ENCODE measurements at regions not wholly inside any gene's neighbourhood (a gene's known extent, or its start where the extent isn't known, plus 50 kb on each side); places are given as distances from the start of the nearest gene placed in this dataset.

DNA sequence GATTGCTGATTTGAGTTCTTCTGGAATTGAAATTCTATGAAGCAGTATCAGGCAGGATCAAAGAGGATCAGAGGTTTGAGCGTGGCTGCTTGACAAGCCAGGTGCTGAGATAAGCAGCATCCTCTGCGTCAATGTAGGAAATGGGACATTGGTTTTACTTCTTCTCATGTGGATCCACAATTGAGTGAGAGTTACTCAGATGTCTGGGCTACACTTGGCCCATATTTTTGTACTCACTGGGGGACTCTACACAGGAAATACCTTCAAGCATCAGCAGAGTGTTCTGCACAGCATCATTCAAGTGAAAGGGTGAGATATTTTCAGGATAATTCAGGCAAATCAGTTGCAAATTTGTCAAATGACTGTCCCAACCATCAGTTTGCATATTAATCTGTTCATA is 613.9 kb upstream of the ARID1B start:
- peak; percentile 62 for DNase-seq (ENCODE audit: low spot score)
- H3K9me3 ChIP-seq (ENCODE audit: low read length), result no peaks in the 10 kb centered on the region
- H3K36me3 ChIP-seq (ENCODE audit: insufficient read depth, low read length), result no peaks in the 10 kb centered on the region; the same call in 1 of the 2 replicates
- intact Hi-C loops (cut with micrococcal nuclease; ENCODE audit: unreplicated experiment), result no loop called here
- ChIA-PET POLR2A (interaction anchor here (0.7 to 1.0 kb wide), 2 partner anchors 13 to 1091 kb away, joined by 3 to 5 read pairs; no protein-coding TSS in a partner anchor), CTCF (ENCODE audit: unreplicated experiment) (no interaction called here)
- BruUV-seq (replicated peaks), result no TSS peak
- H3K9me2 ChIP-seq (ENCODE audit: insufficient read depth, low read length), result no peaks in the 10 kb centered on the region
- no peaks in the 10 kb centered on the region for H4K20me1 ChIP-seq (ENCODE audit: insufficient read depth, low read length)
- H3K79me2 ChIP-seq (ENCODE audit: insufficient read depth, low read depth, low read length), result no peaks in the 10 kb centered on the region
- no peak overlapping the region for H2AFZ ChIP-seq (ENCODE audit: low read length)
- H3K27ac ChIP-seq (ENCODE audit: low read depth, low read length, poor library complexity, severe bottlenecking), result no peak overlapping the region
- TF ChIP-seq CTCF (conservative IDR thresholded peaks at IDR 0.05; ENCODE audit: low read length) (no peak), EZH2phosphoT487 (IDR thresholded peaks at IDR 0.05; ENCODE audit: borderline replicate concordance, low read depth, low read length) (no peak)
- H3K4me1 ChIP-seq (ENCODE audit: insufficient read depth, low read length, poor library complexity, severe bottlenecking), result peaks cover 13% of the 10 kb centered on the region
- no peak overlapping the region for H3K4me3 ChIP-seq (ENCODE audit: low read depth, low read length, poor library complexity, severe bottlenecking)
- H3K4me2 ChIP-seq (ENCODE audit: low read length), result peak overlapping the region; percentile 27; the same call in 1 of the 2 replicates

DNA sequence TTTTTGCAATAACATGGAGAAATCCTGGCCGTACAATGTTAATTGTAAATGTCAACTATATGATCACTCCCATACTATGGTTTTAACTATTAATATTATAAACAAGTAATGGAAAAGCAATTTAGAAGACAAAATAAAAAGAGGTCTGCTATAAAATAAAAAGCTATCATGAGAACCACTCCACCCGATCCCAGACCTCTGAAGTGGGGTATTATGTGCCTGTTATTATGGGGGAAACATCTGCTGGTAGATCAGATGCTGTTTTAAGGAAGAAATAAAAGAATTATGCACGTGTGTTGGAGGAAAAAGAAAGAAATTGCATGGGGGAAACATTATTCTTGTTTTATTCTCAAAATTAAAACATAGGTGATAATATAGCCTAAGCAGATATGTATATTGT is 615.7 kb upstream of the ARID1B start:
- POLR2A ChIA-PET, result interaction anchor here (2.2 kb wide), 1 partner anchor 20 kb away, joined by 4 read pairs; no protein-coding TSS in a partner anchor
- H3K4me3 ChIP-seq (ENCODE audit: low read depth, low read length, poor library complexity, severe bottlenecking), result no peak overlapping the region
- CTCF ChIA-PET (ENCODE audit: unreplicated experiment), result no interaction called here
- no peak overlapping the region for H3K4me2 ChIP-seq (ENCODE audit: low read length)
- intact Hi-C loops (cut with micrococcal nuclease; ENCODE audit: unreplicated experiment), result no loop called here
- BruUV-seq (replicated peaks), result no TSS peak
- H2AFZ ChIP-seq (ENCODE audit: low read length), result no peak overlapping the region
- H3K9me2 ChIP-seq (ENCODE audit: insufficient read depth, low read length), result no peaks in the 10 kb centered on the region
- DNase-seq (ENCODE audit: low spot score), result no peak
- no peaks in the 10 kb centered on the region for H3K9me3 ChIP-seq (ENCODE audit: low read length)
- H3K27ac ChIP-seq (ENCODE audit: low read depth, low read length, poor library complexity, severe bottlenecking), result no peak overlapping the region
- peaks cover 13% of the 10 kb centered on the region for H3K4me1 ChIP-seq (ENCODE audit: insufficient read depth, low read length, poor library complexity, severe bottlenecking)
- no peaks in the 10 kb centered on the region for H4K20me1 ChIP-seq (ENCODE audit: insufficient read depth, low read length)
- TF ChIP-seq EZH2phosphoT487 (IDR thresholded peaks at IDR 0.05; ENCODE audit: borderline replicate concordance, low read depth, low read length) (no peak), CTCF (conservative IDR thresholded peaks at IDR 0.05; ENCODE audit: low read length) (no peak)
- no peaks in the 10 kb centered on the region for H3K79me2 ChIP-seq (ENCODE audit: insufficient read depth, low read depth, low read length)
- H3K36me3 ChIP-seq (ENCODE audit: insufficient read depth, low read length), result no peaks in the 10 kb centered on the region

- Histone ChIP-seq H2AFZ (ENCODE audit: low read length) (no peak overlapping the region), H3K9me3 (ENCODE audit: low read length) (no peaks in the 10 kb centered on the region), H3K27ac (ENCODE audit: low read depth, low read length, poor library complexity, severe bottlenecking) (no peak overlapping the region), H4K20me1 (ENCODE audit: insufficient read depth, low read length) (no peaks in the 10 kb centered on the region), H3K4me2 (ENCODE audit: low read length) (no peak overlapping the region), H3K9me2 (ENCODE audit: insufficient read depth, low read length) (no peaks in the 10 kb centered on the region), H3K36me3 (ENCODE audit: insufficient read depth, low read length) (no peaks in the 10 kb centered on the region), H3K4me1 (ENCODE audit: insufficient read depth, low read length, poor library complexity, severe bottlenecking) (peaks cover 13% of the 10 kb centered on the region), H3K4me3 (ENCODE audit: low read depth, low read length, poor library complexity, severe bottlenecking) (no peak overlapping the region), H3K79me2 (ENCODE audit: insufficient read depth, low read depth, low read length) (no peaks in the 10 kb centered on the region)
- POLR2A ChIA-PET, result interaction anchor here (0.7 to 2.2 kb wide), 3 partner anchors 9 to 1137 kb away, joined by 4 to 5 read pairs (median 4); no protein-coding TSS in a partner anchor
- CTCF ChIA-PET (ENCODE audit: unreplicated experiment), result no interaction called here
- TF ChIP-seq CTCF (conservative IDR thresholded peaks at IDR 0.05; ENCODE audit: low read length), result no peak
- TF ChIP-seq EZH2phosphoT487 (IDR thresholded peaks at IDR 0.05; ENCODE audit: borderline replicate concordance, low read depth, low read length), result no peak
- intact Hi-C loops (cut with micrococcal nuclease; ENCODE audit: unreplicated experiment), result no loop called here
- DNase-seq (ENCODE audit: low spot score), result no peak
- BruUV-seq (replicated peaks), result no TSS peak
These were observed 616.4 kb upstream of the ARID1B start for GRCh38 chr6:156160795-156161165.

Data from OCI-LY7 (cell line).